HepG2 (cell line): ENCODE measurements at regions not wholly inside any gene's neighbourhood (a gene's known extent, or its start where the extent isn't known, plus 50 kb on each side); places are given as distances from the start of the nearest gene placed in this dataset.

Experiments
- CBX5 ChIP-seq: sonication (generic); formaldehyde crosslinking; IDR thresholded peaks from 2 replicates; pipeline ENCODE4 v1.4.0; 2020; ENCODE audit warnings: missing genetic modification reagents, borderline replicate concordance
- EZH2 ChIP-seq: conservative IDR thresholded peaks from 2 replicates; pipeline ENCODE4 v1.6.1; 2012; ENCODE audit warnings: mild to moderate bottlenecking, low read depth, low read length, moderate library complexity
- FOXK1 ChIP-seq: sonication (generic); formaldehyde crosslinking; IDR thresholded peaks from 2 replicates; pipeline ENCODE4 v1.4.0; 2020; ENCODE audit warnings: low read depth, missing genetic modification reagents, borderline replicate concordance
- IKZF4 ChIP-seq: sonication (generic); formaldehyde crosslinking; IDR thresholded peaks from 2 replicates; pipeline ENCODE4 v1.5.1; 2020; ENCODE audit warnings: borderline replicate concordance, mild to moderate bottlenecking, low read depth, missing genetic modification reagents; ENCODE audit errors: not compliant biosample characterization
- MAFK ChIP-seq, 2 experiments: IDR thresholded peaks in 1 of 2; conservative IDR thresholded peaks in 1 of 2; 2 replicates each; pipeline ENCODE4 v1.6.1; 2011; ENCODE audit warnings: improper control_type of control experiment in 2 of 2, low read length in 2 of 2
- SIX4 ChIP-seq: sonication (generic); formaldehyde crosslinking; IDR thresholded peaks from 2 replicates; pipeline ENCODE4 v1.4.0; 2020; ENCODE audit warnings: missing genetic modification reagents
- TCF7L2 ChIP-seq: IDR thresholded peaks from 2 replicates; pipeline ENCODE4 v1.6.1; 2011; ENCODE audit warnings: mild to moderate bottlenecking, low read depth, low read length, moderate library complexity
- ZNF563 ChIP-seq: sonication (generic); formaldehyde crosslinking; IDR thresholded peaks from 2 replicates; pipeline ENCODE4 v1.8.0; 2022; ENCODE audit warnings: mild to moderate bottlenecking, moderate library complexity, missing genetic modification reagents
- TF ChIP-seq, protein P1 (sequence below): sonication (generic); formaldehyde crosslinking; IDR thresholded peaks from 2 replicates; pipeline ENCODE4 v1.8.1; 2023; ENCODE audit warnings: missing genetic modification reagents, inconsistent platforms, borderline replicate concordance

DNA sequence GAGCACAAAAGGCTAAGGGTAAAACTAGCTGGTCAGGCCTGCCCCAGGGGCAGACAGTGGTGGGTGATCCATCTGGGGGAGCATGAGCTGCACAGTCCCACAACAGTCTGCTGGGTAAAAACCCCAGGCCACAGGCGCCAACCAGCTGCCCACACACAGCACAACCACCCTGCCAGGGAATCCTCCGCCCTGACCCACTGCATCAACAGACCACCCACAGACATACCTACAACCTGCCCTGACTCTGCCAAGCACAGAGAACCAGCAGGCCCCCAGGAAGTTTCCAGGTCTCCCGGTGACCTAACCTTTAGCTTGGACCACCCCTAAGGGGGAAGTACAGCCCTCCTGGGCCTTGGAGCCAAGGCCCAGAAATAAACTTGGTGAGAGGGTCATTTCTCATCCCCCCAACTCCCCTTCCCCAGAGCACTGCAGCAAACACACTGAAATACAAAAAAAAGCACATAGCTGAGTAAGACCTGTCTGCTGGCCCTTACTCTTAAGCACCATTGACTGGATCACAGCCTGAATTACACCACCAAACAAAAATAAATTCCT is 118.3 kb upstream of the CAB39 start:
- TF ChIP-seq SIX4 (no peak), CBX5 (no peak), ZNF563 (CRISPR knock-in tag) (no peak), MAFK (conservative IDR thresholded peaks at IDR 0.05 in 1 of 2, IDR thresholded peaks at IDR 0.05 in 1 of 2; ENCODE audit: low read length in 2 of 2) (no peak), EZH2 (no peak), FOXK1 (CRISPR knock-in tag) (no peak), IKZF4 (CRISPR knock-in tag) (no peak), TCF7L2 (no peak)
- TF ChIP-seq, protein P1, sequence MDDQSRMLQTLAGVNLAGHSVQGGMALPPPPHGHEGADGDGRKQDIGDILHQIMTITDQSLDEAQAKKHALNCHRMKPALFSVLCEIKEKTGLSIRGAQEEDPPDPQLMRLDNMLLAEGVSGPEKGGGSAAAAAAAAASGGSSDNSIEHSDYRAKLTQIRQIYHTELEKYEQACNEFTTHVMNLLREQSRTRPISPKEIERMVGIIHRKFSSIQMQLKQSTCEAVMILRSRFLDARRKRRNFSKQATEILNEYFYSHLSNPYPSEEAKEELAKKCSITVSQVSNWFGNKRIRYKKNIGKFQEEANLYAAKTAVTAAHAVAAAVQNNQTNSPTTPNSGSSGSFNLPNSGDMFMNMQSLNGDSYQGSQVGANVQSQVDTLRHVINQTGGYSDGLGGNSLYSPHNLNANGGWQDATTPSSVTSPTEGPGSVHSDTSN: no peak
